Right lobe of liver (tissue), 4 donors: ENCODE measurements at regions not wholly inside any gene's neighbourhood (a gene's known extent, or its start where the extent isn't known, plus 50 kb on each side); places are given as distances from the start of the nearest gene placed in this dataset.
"Not testable (repeated sequence)": the region's sequence is repeated elsewhere in the genome, so short reads cannot be mapped to it uniquely, and the experiment has no call there.

Experiments used
- POLR2A ChIP-seq: fragments of 450-650 bp; IDR thresholded peaks from one replicate; pipeline ENCODE4 v1.6.1; 2017; ENCODE audit warnings: antibody characterized with exemption, mild to moderate bottlenecking
- TF ChIP-seq, protein P1 (sequence below), 4 donors: fragments of 200-600 bp in 3 of 4; fragments of 450-650 bp in 1 of 4; IDR thresholded peaks; one replicate each; pipeline versions ENCODE4 v1.5.1 to v1.8.0; 2016 to 2022; ENCODE audit warnings: antibody characterized with exemption in 4 of 4, mild to moderate bottlenecking in 2 of 4
- donor health status: DM: no; HTN: no; CAD: no.
- donor health status: DM: no; HTN: no; CAD: no.
- donor health status: DM: no; HTN: yes; CAD: no.

DNA sequence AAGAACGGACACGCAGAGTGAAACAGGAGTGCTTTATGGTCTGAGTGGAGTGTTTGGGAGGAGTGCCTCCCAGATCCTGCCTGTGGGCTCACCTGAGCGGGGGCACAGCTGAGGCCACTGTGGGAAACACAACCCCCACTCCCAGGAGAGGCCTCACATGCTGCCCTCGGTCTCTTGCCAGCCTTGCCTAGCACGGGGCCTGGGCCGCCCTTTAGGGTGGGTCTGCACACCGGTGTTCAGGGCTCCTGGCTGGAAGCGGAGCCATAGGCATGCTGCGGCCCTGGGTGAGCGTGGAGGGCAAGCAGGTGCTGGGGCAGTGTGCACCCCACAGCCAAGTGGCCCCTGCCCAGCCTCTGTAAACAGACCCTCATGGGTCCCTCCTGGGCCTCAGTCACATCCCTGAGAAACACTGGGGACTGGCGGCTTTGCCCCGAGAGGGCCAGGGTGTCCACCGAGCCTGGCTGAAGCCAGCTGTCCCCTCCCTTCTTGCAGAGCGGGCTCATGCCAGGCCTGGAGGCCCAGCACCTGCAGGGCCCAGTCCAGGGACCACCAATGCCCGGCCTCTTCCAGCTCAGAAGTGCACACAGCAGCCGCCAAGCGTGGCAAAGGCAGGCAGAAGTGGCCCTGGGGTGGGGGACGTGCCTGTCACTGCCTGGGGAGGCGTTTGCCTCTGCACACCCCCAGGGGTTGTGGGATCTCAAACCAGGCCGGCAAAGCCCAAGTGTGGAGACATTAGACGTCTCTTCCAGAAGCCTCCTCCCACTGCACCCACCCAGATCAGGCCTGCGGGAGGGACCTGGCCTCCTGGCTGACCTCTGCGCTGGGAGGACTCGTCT, 305.9 kb downstream of the CCDC74A start:
- TF ChIP-seq, protein P1, sequence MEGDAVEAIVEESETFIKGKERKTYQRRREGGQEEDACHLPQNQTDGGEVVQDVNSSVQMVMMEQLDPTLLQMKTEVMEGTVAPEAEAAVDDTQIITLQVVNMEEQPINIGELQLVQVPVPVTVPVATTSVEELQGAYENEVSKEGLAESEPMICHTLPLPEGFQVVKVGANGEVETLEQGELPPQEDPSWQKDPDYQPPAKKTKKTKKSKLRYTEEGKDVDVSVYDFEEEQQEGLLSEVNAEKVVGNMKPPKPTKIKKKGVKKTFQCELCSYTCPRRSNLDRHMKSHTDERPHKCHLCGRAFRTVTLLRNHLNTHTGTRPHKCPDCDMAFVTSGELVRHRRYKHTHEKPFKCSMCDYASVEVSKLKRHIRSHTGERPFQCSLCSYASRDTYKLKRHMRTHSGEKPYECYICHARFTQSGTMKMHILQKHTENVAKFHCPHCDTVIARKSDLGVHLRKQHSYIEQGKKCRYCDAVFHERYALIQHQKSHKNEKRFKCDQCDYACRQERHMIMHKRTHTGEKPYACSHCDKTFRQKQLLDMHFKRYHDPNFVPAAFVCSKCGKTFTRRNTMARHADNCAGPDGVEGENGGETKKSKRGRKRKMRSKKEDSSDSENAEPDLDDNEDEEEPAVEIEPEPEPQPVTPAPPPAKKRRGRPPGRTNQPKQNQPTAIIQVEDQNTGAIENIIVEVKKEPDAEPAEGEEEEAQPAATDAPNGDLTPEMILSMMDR (IDR thresholded peaks at IDR 0.05), result not testable (repeated sequence)
- TF ChIP-seq POLR2A, result not testable (repeated sequence)
